Jurkat, Clone E6-1 (cell line): ENCODE measurements at regions not wholly inside any gene's neighbourhood (a gene's known extent, or its start where the extent isn't known, plus 50 kb on each side); places are given as distances from the start of the nearest gene placed in this dataset.
A peak's percentile ranks its signal among the peaks of the same experiment; 100 is the strongest.
"Not testable (repeated sequence)": the region's sequence is repeated elsewhere in the genome, so short reads cannot be mapped to it uniquely, and the experiment has no call there.

Experiments used
- DNase-seq: peaks from one replicate; pipeline ENCODE4 v3.0.0-alpha.2; 2011; ENCODE audit warnings: low read depth, low spot score
- H3K4me3 ChIP-seq: 2 replicates; pipeline ENCODE4 v1.5.1; 2011; ENCODE audit warnings: mild to moderate bottlenecking, low read length, control low read depth, moderate library complexity

- DNase-seq = no peak
- H3K4me3 ChIP-seq = no peak overlapping the region
Observed at GRCh38 chr3:140856905-140857304, 84.7 kb upstream of the SLC25A36 start.

- no peak overlapping the region for H3K4me3 ChIP-seq
- no peak for DNase-seq
Observed at GRCh38 chr3:140857993-140858392, 83.6 kb upstream of the SLC25A36 start.

- no peak for DNase-seq
- no peak overlapping the region for H3K4me3 ChIP-seq
Observed at GRCh38 chr3:140859592-140860336, 81.9 kb upstream of the SLC25A36 start.

- DNase-seq = peak; percentile 63
- H3K4me3 ChIP-seq = no peak overlapping the region
Observed at GRCh38 chr3:140863580-140864009, 78.0 kb upstream of the SLC25A36 start.

GRCh38 chr3:140870351-140870750 lies 71.3 kb upstream of the SLC25A36 start:
- no peak for DNase-seq

GRCh38 chr3:140871022-140871421 lies 70.6 kb upstream of the SLC25A36 start:
- H3K4me3 ChIP-seq = no peak overlapping the region
- no peak for DNase-seq

More at GRCh38 chr3:140870351-140870750, 71.3 kb upstream of the SLC25A36 start:
- no peak overlapping the region for H3K4me3 ChIP-seq

GRCh38 chr3:140872165-140872564 lies 69.5 kb upstream of the SLC25A36 start:
- H3K4me3 ChIP-seq, DNase-seq: not testable (repeated sequence)

GRCh38 chr3:140883428-140884040 lies 58.1 kb upstream of the SLC25A36 start:
- H3K4me3 ChIP-seq = no peak overlapping the region
- no peak for DNase-seq

- DNase-seq, H3K4me3 ChIP-seq: not testable (repeated sequence)
Observed at GRCh38 chr3:140885697-140886096, 55.9 kb upstream of the SLC25A36 start.
